ENCODE measurements at regions not wholly inside any gene's neighbourhood (a gene's known extent, or its start where the extent isn't known, plus 50 kb on each side); places are given as distances from the start of the nearest gene placed in this dataset.

DNA sequence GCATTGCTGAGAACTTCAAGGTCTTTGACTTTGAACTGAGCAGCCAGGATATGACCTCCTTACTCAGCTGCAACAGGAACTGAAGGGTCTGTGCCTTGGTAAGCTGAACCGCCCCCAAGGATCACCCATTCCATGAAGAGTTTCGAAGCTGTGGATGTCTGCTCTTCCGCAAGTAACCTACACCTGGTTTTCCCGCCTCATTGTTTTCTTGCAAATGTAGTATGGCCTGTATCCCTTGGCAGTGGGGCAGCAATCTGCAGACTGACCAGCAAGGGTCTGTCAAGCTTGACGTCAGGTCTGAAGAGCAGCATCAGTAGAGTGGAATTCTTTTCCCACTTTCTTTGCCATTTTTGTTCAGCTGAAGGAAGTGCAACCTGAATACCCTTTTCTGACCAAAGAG, 62.6 kb upstream of the RAB12 start:
- DNase-seq = no peak

GRCh38 chr18:8548186-8548585, 61.1 kb upstream of the RAB12 start:
- DNase-seq = no peak

GRCh38 chr18:8549254-8549757, 59.9 kb upstream of the RAB12 start:
- DNase-seq = no peak

DNA sequence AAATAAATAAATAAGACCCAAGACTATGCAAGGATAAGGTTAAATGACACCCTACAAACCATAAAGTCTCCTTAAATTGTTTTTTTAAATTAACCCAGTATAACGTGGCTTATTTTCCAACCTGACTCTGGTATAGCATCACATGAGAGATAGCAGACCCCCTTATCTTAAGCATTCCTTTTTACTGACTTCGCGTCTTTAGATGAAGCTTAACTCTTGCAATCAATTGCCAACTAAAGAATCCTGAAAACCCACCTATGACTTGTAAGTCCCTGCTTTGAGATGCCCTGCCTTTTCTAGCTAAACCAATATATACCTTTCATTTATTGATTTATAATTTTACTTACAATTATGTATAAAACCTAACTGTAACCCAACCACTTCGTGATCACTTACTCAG, 57.1 kb upstream of the RAB12 start:
- DNase-seq = no peak

- no peak for DNase-seq
Observed at GRCh38 chr18:8554354-8554753, 54.9 kb upstream of the RAB12 start.

- DNase-seq = no peak
Observed at GRCh38 chr18:8556424-8556823, 52.8 kb upstream of the RAB12 start.

Data from CD4-positive, alpha-beta T cell treated with Interleukin-1 beta for 1 hour (primary cell).